HG03460 (cell line): ENCODE measurements at regions not wholly inside any gene's neighbourhood (a gene's known extent, or its start where the extent isn't known, plus 50 kb on each side); places are given as distances from the start of the nearest gene placed in this dataset.

Source experiments
- ATAC-seq: cut with Tn5 transposase; IDR thresholded peaks from one replicate; pipeline ENCODE4 v1.9.1; 2021; ENCODE audit not compliant: unreplicated experiment

DNA sequence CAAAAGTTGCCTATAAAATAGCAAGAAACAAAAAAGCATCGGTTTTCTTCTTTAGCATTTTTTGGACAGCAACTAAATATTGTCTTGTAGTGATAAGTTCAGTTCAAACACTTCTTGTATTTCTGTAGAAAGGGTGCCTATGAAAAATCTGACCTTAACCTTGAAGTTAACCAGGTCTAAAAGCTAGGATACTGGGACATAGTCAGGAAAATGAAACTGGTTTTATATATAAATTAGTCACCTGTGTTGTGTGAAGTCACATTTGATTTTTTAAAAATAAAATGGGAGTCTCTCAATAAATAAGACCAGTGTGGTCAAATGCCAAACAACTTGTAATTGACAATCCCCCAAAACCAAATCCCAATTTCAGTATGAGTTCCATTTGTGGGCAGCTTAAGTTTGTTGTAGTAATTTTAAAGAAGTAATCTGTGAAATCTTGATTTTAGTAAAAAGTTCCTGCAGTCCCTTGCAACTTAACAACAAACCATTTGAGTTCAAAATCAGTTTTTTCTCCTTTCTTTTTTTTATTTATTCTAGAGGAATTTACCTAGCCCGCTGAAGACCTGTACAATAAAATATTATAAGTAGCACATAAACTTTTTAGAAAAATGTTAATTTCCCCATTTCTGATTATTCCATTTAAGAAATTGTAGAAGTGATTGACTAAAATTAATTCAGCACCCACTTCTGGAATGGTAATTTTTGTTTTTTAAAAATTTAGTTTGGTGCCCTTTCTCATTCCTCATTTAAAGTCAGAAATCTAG is 84.5 kb upstream of the PPARA start:
- no peak for ATAC-seq

DNA sequence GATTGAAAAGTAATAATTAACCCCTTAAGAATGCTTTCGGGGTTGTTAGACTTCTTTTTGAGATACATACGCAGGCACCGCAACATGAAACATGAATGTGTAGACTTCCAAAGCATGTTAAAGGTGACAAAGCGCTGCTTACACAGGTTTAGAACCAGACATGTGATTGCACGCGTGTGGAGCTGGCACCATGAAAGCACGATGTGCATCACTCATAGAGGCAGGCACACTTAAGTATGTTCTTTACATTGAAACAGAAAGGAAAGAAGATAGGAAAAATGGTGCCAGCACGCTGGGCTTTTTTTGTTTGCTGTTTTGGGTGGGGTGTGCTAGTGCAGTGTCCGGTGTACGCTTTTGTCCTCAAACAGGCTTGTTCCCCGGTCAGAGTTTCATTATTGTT is 83.6 kb upstream of the PPARA start:
- no peak for ATAC-seq

DNA sequence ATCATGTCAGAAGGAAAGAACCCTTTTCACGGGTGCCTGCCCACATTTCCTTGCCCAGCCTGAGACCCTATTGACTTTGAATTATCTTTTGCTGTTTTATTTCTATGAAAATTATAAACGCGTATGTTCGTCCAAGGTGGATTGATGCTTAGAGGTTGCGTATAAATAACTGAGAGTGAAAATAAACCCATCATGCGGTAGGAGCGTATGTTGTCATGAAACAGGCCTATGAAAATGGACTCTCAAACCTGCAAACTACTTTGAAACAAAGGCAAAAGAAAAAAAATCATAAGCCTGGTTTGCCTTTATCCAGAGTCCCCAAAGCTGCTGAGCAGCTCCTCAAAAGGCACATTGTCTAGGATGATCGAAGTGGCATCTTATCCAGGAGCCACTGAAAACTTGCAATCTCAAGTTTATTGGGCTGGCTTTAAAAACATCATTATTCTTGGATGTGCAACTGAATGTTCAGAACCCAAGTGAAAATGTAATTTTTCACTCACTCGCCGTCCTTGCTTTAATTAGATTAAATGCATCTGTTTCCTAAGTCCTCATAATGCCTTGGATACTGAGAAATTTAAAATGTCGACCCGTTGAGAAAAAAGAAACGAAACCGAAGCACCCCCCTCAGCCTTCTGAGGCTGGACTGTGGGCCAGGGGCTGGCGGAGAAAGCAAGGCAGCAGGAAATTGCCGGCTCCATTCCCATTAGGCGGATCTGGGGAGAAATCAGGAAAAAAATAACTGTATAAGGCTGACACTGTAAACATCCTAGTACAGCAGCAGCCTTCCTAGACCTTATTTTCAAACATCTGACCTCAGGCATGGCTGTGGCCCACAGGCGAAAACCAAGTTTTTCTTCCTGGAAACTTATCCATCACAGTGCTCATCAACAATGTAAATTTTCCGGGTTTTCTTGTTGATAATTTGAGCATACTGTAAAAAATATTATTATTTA is 82.9 kb upstream of the PPARA start:
- no peak for ATAC-seq

DNA sequence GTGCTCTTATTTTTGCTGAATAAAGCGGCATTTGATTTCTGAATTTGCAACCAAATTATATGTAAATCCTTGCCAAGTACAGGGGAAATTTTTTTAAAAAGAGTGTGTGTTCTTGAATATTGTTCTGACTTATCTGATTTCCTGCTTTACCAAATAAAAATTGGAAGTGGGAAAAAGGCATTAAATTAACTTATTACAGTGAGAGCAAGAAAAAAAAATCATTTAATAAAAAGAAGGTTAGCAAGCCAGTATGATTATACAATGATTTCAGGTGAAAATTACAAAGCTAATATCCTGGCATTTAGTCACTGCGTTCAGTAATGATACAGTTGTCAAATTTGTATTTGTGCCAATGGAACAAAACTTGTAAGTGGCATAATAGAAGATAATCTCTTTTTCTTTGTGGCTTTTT is 82.1 kb upstream of the PPARA start:
- ATAC-seq = no peak

- no peak for ATAC-seq
These were observed 81.5 kb upstream of the PPARA start for GRCh38 chr22:46068593-46069491.

GRCh38 chr22:46069521-46070214 is 80.7 kb upstream of the PPARA start:
- ATAC-seq = no peak

GRCh38 chr22:46070215-46070802 is 80.0 kb upstream of the PPARA start:
- ATAC-seq = no peak

DNA sequence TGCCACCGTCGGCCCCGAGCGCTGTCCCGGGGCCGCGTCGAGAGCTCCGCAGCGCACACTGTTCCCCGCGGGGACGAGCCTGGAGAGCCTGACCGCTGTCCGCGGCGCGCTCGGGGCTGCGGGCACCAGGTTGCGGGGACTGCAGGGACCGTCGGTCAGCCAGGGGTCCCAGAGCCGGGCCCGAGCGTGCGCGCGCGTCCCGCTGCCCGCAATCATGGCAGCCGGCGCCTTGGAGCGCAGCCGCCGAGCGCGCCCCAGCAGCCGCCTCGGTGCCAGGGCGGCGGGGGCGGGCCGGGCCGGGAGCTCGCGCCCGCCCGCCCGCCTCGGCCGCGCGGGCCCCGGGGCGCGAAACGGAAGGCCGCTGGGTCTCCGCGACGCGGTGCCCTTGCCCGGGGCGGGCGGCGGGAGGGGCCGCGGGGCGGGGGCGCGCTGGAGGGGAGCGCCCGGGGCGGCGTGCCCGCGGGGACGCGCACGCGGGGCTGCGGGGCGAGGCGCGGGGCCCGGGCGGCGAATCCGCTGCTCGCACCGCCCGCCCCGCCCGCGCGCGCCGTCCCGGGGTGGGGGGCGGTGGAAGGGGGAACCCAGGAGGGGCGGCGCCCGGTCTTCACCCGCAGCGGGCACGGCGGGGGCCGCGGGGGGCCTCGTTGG is 79.4 kb upstream of the PPARA start:
- ATAC-seq = no peak

DNA sequence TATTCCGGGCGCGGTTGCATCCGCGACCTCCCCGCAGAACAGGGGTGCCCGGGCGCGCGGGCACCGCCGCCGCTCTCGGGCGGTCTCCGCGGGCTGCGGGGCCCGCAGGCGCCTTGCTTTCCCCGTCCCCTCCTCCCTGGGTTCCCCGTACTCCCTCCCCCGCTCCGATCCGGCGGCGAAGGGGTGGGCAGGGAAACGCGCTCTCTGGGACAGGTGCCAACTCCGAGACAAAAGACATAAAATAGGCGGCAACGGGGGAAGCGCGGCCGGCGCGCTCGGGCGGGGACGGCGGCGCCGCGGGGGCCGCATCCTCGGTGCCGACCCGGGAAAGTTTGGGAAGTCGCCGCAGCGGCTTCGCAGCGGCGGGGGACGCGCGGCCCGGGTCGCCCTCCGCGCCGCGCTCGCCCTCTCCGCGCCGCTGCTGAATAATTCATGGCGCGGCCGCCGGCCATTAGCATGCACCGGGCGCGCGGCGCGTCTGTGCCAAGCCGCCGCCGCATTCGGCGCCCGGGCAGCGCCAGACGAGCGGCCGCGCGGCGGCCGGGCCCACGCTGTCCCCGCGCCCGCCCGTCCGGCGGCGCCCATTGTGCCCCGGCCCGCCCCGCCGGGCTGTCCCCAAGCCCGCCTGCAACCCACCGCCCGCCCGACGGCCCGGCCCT is 78.7 kb upstream of the PPARA start:
- ATAC-seq = no peak

DNA sequence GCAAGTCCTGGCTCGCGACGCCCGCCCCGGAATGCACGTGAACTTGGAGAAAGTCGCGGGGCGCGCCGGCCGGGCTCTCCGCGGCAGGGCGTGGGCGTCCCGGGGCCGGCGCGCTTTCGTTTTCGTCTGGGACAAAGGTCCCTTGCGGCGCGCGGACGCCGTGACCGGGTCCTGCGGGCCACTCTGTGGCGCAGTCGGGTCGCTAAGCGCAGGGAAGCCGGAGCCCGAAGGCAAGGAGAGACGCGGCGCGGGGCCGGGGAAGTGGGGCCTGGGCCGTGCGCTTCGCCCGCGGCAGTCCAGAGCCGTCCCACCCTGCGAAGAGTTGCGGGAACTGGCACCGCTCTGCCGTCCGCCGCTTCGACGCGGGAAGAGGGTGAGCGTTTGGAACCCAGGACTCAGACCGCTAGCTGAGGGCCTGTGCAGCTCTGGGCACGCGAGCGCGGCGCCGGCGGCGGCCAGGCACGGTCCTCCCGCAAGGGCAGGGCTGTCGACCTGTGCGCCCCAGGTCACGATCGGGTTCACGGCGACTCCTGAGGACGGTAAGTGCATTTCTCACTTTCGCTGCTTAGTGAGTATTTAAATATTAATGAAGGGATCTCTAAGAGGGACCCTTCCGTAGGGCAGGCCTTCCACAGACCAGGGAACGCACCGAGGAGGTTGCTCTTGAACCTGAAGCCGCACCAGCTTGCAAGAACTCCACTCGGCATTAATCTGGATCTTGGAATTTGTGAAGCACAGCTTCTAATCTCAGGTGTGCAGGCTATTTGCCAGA is 78.0 kb upstream of the PPARA start:
- no peak for ATAC-seq

GRCh38 chr22:46072981-46073682 is 77.2 kb upstream of the PPARA start:
- ATAC-seq = no peak

GRCh38 chr22:46073683-46074504 is 76.4 kb upstream of the PPARA start:
- no peak for ATAC-seq

DNA sequence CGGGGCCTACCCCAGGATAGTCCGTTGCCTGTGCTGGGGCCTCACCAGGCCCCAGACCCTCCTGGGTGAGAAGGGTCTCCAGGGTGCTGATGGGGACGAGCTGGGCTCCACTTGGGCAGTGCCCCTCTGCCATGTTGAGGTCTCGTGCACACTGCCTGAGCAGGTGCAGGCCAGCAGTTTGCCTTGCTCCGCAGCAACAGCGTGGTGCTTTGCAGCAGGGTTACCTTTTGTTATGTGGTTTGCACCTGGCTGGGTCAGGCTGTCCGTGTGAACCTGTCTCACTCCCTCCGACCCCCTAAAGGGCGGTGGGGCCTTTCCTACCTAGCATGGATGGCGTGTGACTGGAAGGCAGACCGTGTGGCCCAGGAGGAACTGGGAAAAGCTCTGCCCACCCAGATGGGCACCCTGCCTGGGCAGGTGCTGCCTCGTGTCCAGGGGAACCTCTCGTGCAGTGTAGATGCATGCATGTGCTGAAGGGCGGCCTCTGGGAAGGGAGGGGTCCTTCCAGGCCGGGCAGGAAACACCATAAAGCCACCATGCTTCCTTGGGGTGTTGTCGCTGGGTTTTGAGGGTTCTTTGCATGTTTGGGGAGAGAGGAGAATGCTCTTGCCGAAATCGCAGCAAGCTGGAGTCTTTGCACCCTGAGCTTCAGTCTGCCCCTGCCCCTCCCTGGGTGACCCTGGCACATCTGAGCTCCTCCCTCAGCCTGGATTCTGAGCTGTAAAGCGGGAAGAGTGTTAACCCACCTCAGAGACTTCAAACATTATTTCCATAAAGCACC is 75.4 kb upstream of the PPARA start:
- ATAC-seq = no peak

DNA sequence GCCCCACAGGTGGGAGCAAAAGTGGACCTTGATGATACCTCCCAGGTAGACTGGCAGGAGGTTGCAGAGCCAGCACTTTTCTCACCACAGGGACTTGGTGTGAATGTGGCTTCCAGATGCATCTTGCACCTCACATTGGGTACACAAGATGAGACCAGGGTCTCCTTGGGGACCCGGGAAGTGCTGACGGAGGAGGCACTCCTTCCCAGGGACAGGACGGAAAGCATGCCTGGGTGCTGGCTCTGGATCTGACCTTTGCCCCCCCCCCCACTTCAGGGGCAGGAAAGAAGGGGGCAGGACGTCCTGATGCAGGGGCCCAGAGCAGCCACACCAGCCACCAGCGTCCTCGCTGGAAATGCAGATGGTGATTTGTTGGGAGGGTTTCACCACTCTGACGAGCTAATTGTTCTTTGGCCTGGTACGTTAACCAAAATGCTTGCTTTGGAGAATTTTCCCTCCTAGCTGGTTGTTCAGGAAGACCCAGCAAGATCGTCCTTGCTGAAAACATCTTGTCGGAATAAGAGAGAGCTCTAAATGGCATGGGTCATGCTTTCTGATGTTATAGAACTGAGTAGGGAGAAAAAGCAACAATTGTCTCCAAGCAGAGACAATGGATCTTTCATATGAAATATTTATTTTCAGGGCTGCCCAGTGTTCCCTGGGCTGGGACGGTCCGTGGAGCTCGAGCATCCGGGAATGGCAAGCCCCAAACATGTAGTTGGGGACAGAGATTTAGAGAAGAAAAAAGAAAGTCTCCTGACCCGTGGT is 74.4 kb upstream of the PPARA start:
- ATAC-seq = no peak

GRCh38 chr22:46076651-46077339 is 73.5 kb upstream of the PPARA start:
- ATAC-seq = no peak
